Adrenal gland (tissue), 9 donors: ENCODE measurements at regions not wholly inside any gene's neighbourhood (a gene's known extent, or its start where the extent isn't known, plus 50 kb on each side); places are given as distances from the start of the nearest gene placed in this dataset.

Experiments used
- DNase-seq, 7 donors: peaks; one replicate each; pipeline ENCODE4 v3.0.0-alpha.2; 2019 to 2020
- H3K27ac ChIP-seq, 5 donors: fragments of 200-600 bp; sonication (generic) in 4 of 5; 1 replicate in 3 of 5; 2 replicates in 2 of 5; pipeline versions ENCODE4 v1.5.1 to v1.8.0; 2016 to 2020; ENCODE audit warnings: mild to moderate bottlenecking in 1 of 5
- H3K27me3 ChIP-seq: fragments of 200-600 bp; 2 replicates; pipeline ENCODE4 v1.8.0; 2021
- H3K36me3 ChIP-seq, 2 donors: fragments of 200-600 bp; replicated peaks in 1 of 2; 1 replicate in 1 of 2; 2 replicates in 1 of 2; pipeline versions ENCODE4 v1.5.1 to v1.8.0; 2018 to 2022
- H3K4me1 ChIP-seq, 2 donors: fragments of 200-600 bp; replicated peaks in 1 of 2; 1 replicate in 1 of 2; 2 replicates in 1 of 2; pipeline versions ENCODE4 v1.5.1 to v1.8.0; 2018 to 2021
- H3K4me3 ChIP-seq, 4 donors: fragments of 200-600 bp; sonication (generic) in 3 of 4; one replicate each; pipeline ENCODE4 v1.5.1; 2016 to 2018
- H3K9me3 ChIP-seq, 3 donors: fragments of 200-600 bp; sonication (generic) in 1 of 3; replicated peaks in 1 of 3; 1 replicate in 2 of 3; 2 replicates in 1 of 3; pipeline versions ENCODE4 v1.5.1 to v1.8.0; 2016 to 2021
- POLR2A ChIP-seq, 2 donors: fragments of 450-650 bp; IDR thresholded peaks; one replicate each; pipeline ENCODE4 v1.6.1; 2017; ENCODE audit warnings: antibody characterized with exemption in 2 of 2, mild to moderate bottlenecking in 2 of 2, moderate library complexity in 1 of 2
- WGBS, 4 donors: extraction: QIAGEN DNeasy Blood & Tissue Kit in 2 of 4; methylation state at CpG; one replicate each; pipeline versions ENCODE4 v1.1.5 to v1.1.7; 2013 to 2017; 5-methylcytosine and 5-hydroxymethylcytosine counted together
- intact Hi-C, 2 donors: fragments of 100-400 bp; cut with DNase I; formaldehyde crosslinking; loops; one replicate each; pipeline versions ENCODE4 v1.14.1 to v1.15.0; 2022 to 2023
- TF ChIP-seq, protein P1 (sequence below), 6 experiments: fragments of 450-650 bp in 4 of 6; fragments of 200-600 bp in 2 of 6; sonication (generic) in 1 of 6; IDR thresholded peaks; 1 replicate in 5 of 6; 2 replicates in 1 of 6; pipeline versions ENCODE4 v1.5.1 to v1.8.0; 2016 to 2021; ENCODE audit warnings: antibody characterized with exemption in 6 of 6, mild to moderate bottlenecking in 2 of 6, moderate library complexity in 1 of 6
- donor health status: healthy with polysubstance abuse.
- donor health status: Bipolar disorder and iron deficiency.
- donor health status: DM: yes; HTN: yes; CAD: no.
- donor health status: DM: no; HTN: no; CAD: no.
- donor health status: DM: no; HTN: no; CAD: no.

DNA sequence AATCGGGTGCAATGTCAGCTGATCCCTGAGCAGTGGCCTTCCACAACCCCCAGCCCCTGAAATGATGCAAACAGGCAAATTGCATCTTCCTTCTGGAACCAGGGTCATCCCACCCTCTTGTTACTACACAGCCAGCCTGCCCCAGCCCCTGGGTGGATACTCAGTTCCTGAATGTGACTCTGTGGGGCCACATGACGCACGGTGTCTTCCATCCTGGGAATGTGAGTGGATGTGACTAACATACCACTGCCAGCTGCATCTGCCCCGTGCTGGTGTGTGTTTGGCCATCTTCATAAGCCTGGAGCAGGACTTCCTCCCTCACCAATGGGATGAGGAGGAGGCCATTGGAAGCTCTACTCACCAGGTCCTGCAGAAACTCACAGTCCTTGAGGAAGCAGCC is 257.9 kb upstream of the ADAMTS16 start:
- TF ChIP-seq POLR2A (IDR thresholded peaks at IDR 0.05), result no peak
- TF ChIP-seq, protein P1, sequence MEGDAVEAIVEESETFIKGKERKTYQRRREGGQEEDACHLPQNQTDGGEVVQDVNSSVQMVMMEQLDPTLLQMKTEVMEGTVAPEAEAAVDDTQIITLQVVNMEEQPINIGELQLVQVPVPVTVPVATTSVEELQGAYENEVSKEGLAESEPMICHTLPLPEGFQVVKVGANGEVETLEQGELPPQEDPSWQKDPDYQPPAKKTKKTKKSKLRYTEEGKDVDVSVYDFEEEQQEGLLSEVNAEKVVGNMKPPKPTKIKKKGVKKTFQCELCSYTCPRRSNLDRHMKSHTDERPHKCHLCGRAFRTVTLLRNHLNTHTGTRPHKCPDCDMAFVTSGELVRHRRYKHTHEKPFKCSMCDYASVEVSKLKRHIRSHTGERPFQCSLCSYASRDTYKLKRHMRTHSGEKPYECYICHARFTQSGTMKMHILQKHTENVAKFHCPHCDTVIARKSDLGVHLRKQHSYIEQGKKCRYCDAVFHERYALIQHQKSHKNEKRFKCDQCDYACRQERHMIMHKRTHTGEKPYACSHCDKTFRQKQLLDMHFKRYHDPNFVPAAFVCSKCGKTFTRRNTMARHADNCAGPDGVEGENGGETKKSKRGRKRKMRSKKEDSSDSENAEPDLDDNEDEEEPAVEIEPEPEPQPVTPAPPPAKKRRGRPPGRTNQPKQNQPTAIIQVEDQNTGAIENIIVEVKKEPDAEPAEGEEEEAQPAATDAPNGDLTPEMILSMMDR (IDR thresholded peaks at IDR 0.05), result no peak
- 85 to 100% (median 96%) methylated on average over 1 to 4 of the region's 4 CpGs for WGBS, 4 donors
- intact Hi-C loops, result no loop called here

DNA sequence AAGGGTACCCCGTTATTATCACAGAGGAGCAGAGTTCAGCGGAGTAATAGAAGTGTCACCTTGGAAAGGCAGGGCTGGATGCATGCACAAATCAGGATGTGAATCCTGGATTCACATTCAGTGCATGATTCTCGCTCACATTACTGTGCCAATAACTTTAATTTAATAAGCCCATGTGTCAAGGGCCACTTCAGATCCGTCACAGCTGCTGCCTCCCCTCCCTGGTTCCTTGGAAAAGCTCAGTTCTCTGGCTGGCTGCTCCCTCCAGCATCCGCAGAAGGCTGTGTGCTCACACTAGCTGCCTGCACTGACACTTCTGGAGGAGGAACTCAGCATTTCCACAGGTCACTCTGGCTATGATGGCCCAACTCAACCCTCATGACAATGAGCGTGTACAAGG is 256.8 kb upstream of the ADAMTS16 start:
- Histone ChIP-seq H3K4me1 (no peaks in the 10 kb centered on the region), H3K9me3 (no peaks in the 10 kb centered on the region), H3K27ac (no peak overlapping the region), H3K4me3 (no peak overlapping the region), H3K27me3 (no peaks in the 10 kb centered on the region), H3K36me3 (no peaks in the 10 kb centered on the region)
- TF ChIP-seq POLR2A (IDR thresholded peaks at IDR 0.05), result no peak
- TF ChIP-seq, protein P1 (IDR thresholded peaks at IDR 0.05), result no peak
- intact Hi-C loops, result no loop called here
- 61 to 70% (median 64%) methylated on average over 5 to 6 of the region's 6 CpGs for WGBS, 4 donors
- DNase-seq, result no peak

More for the DNA sequence above, 257.9 kb upstream of the ADAMTS16 start:
- no peaks in the 10 kb centered on the region for H3K27me3 ChIP-seq
- no peaks in the 10 kb centered on the region for H3K9me3 ChIP-seq
- no peak overlapping the region for H3K4me3 ChIP-seq
- H3K36me3 ChIP-seq, result no peaks in the 10 kb centered on the region
- no peak overlapping the region for H3K27ac ChIP-seq
- H3K4me1 ChIP-seq, result no peaks in the 10 kb centered on the region
- no peak for DNase-seq

- H3K27ac ChIP-seq, result no peak overlapping the region
- intact Hi-C loops, result no loop called here
- peaks cover 5% of the 10 kb centered on the region for H3K27me3 ChIP-seq
- no peaks in the 10 kb centered on the region for H3K4me1 ChIP-seq
- no peaks in the 10 kb centered on the region for H3K36me3 ChIP-seq
- WGBS, 4 donors, result 74 to 83% (median 77%) methylated on average over 7 to 9 of the region's 9 CpGs
- TF ChIP-seq, protein P1 (IDR thresholded peaks at IDR 0.05), result no peak
- TF ChIP-seq POLR2A (IDR thresholded peaks at IDR 0.05), result no peak
- no peaks in the 10 kb centered on the region for H3K9me3 ChIP-seq
- no peak for DNase-seq
- no peak overlapping the region for H3K4me3 ChIP-seq
Measured at GRCh38 chr5:4893063-4893744, 246.9 kb upstream of the ADAMTS16 start.

GRCh38 chr5:4896328-4896727 is 243.8 kb upstream of the ADAMTS16 start:
- no peak for DNase-seq
- no peaks in the 10 kb centered on the region for H3K9me3 ChIP-seq
- WGBS, 4 donors, result 50 to 66% (median 60%) methylated on average over 5 of the region's 5 CpGs
- TF ChIP-seq, protein P1 (IDR thresholded peaks at IDR 0.05), result no peak
- TF ChIP-seq POLR2A (IDR thresholded peaks at IDR 0.05), result no peak
- intact Hi-C loops, result no loop called here
- H3K36me3 ChIP-seq, result no peaks in the 10 kb centered on the region
- peaks cover 5% of the 10 kb centered on the region for H3K27me3 ChIP-seq
- no peak overlapping the region for H3K27ac ChIP-seq
- H3K4me3 ChIP-seq, result no peak overlapping the region
- no peaks in the 10 kb centered on the region for H3K4me1 ChIP-seq
